Natural killer cell (primary cell): ENCODE measurements at regions not wholly inside any gene's neighbourhood (a gene's known extent, or its start where the extent isn't known, plus 50 kb on each side); places are given as distances from the start of the nearest gene placed in this dataset.

Experiments used
- ATAC-seq, 3 donors: fragments of 150-1000 bp in 2 of 3; fragments of 200-7000 bp in 1 of 3; cut with Tn5 transposase; 1 replicate in 1 of 3; 2 replicates in 2 of 3; pipeline ENCODE4 v1.10.0; 2021; ENCODE audit warnings: mild to moderate bottlenecking in 2 of 3, moderate library complexity in 2 of 3
- DNase-seq, 2 donors: peaks; one replicate each; pipeline versions ENCODE4 v3.0.0 to v3.0.0-alpha.2; 2013 to 2021; ENCODE audit warnings: mixed read lengths in 1 of 2
- H3K27ac ChIP-seq: one replicate; pipeline ENCODE4 v1.5.1; 2013; ENCODE audit warnings: mild to moderate bottlenecking, low read length
- H3K27me3 ChIP-seq: one replicate; pipeline ENCODE4 v1.6.1; 2013; ENCODE audit warnings: low read length; ENCODE audit not compliant: control insufficient read depth, insufficient read depth
- H3K36me3 ChIP-seq: one replicate; pipeline ENCODE4 v1.6.1; 2013; ENCODE audit warnings: low read length; ENCODE audit not compliant: control insufficient read depth, insufficient read depth
- H3K4me1 ChIP-seq: one replicate; pipeline ENCODE4 v1.6.1; 2013; ENCODE audit warnings: low read length; ENCODE audit not compliant: control insufficient read depth, insufficient read depth
- H3K4me3 ChIP-seq: one replicate; pipeline ENCODE4 v1.5.1; 2013; ENCODE audit warnings: low read length
- H3K9me3 ChIP-seq: one replicate; pipeline ENCODE4 v1.6.1; 2013; ENCODE audit warnings: low read length; ENCODE audit not compliant: control insufficient read depth, insufficient read depth
- H3K27ac Mint-ChIP-seq, 2 donors: one replicate each; pipeline ENCODE4 v1.8.0; 2022; ENCODE audit warnings: mild to moderate bottlenecking in 2 of 2, mixed read lengths in 2 of 2, moderate library complexity in 1 of 2
- H3K27me3 Mint-ChIP-seq, 2 donors: one replicate each; pipeline ENCODE4 v1.8.0; 2022; ENCODE audit warnings: low read depth in 2 of 2, mixed read lengths in 2 of 2
- H3K36me3 Mint-ChIP-seq: one replicate; pipeline ENCODE4 v1.8.0; 2022; ENCODE audit warnings: mixed read lengths
- H3K4me1 Mint-ChIP-seq, 2 donors: one replicate each; pipeline ENCODE4 v1.8.0; 2022; ENCODE audit warnings: mixed read lengths in 2 of 2
- H3K4me3 Mint-ChIP-seq: one replicate; pipeline ENCODE4 v1.8.0; 2022; ENCODE audit warnings: mild to moderate bottlenecking, moderate library complexity, mixed read lengths
- H3K9me3 Mint-ChIP-seq, 2 donors: one replicate each; pipeline ENCODE4 v1.8.0; 2022; ENCODE audit warnings: mixed read lengths in 2 of 2
- WGBS: methylation state at CpG from one replicate; pipeline ENCODE4 v1.1.7; 2013; ENCODE audit warnings: missing lambda C conversion rate; ENCODE audit not compliant: insufficient coverage; 5-methylcytosine and 5-hydroxymethylcytosine counted together
- intact Hi-C: fragments of 100-400 bp; cut with micrococcal nuclease; formaldehyde crosslinking; loops from one replicate; pipeline ENCODE4 v1.14.2; 2022
- TF ChIP-seq, protein P1 (sequence below): fragments of 200-600 bp; IDR thresholded peaks from one replicate; pipeline ENCODE4 v1.8.0; 2022; ENCODE audit warnings: antibody characterized with exemption

GRCh38 chr2:12096788-12097449 lies 350.5 kb downstream of the LPIN1 start:
- intact Hi-C loops, result no loop called here
- no peak for DNase-seq
- Histone ChIP-seq H3K36me3 (no peaks in the 10 kb centered on the region), H3K4me1 (peaks cover 5% of the 10 kb centered on the region), H3K4me3 (no peak overlapping the region), H3K27ac (no peak overlapping the region), H3K9me3 (no peaks in the 10 kb centered on the region), H3K27me3 (no peaks in the 10 kb centered on the region)
- H3K27ac Mint-ChIP-seq, result no peak overlapping the region
- 87% methylated on average over 7 of the region's 7 CpGs for WGBS
- no peaks in the 10 kb centered on the region for H3K36me3 Mint-ChIP-seq
- no peak overlapping the region for H3K4me3 Mint-ChIP-seq
- no peak for ATAC-seq
- TF ChIP-seq, protein P1, sequence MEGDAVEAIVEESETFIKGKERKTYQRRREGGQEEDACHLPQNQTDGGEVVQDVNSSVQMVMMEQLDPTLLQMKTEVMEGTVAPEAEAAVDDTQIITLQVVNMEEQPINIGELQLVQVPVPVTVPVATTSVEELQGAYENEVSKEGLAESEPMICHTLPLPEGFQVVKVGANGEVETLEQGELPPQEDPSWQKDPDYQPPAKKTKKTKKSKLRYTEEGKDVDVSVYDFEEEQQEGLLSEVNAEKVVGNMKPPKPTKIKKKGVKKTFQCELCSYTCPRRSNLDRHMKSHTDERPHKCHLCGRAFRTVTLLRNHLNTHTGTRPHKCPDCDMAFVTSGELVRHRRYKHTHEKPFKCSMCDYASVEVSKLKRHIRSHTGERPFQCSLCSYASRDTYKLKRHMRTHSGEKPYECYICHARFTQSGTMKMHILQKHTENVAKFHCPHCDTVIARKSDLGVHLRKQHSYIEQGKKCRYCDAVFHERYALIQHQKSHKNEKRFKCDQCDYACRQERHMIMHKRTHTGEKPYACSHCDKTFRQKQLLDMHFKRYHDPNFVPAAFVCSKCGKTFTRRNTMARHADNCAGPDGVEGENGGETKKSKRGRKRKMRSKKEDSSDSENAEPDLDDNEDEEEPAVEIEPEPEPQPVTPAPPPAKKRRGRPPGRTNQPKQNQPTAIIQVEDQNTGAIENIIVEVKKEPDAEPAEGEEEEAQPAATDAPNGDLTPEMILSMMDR, result no peak
- peaks cover 15 to 20% of the 10 kb centered on the region in 2 donors for H3K27me3 Mint-ChIP-seq
- no peaks in the 10 kb centered on the region for H3K9me3 Mint-ChIP-seq
- H3K4me1 Mint-ChIP-seq, result peaks cover 13 to 24% of the 10 kb centered on the region in 2 donors

GRCh38 chr2:12097859-12098258 lies 351.4 kb downstream of the LPIN1 start:
- peaks cover 16 to 28% of the 10 kb centered on the region in 2 donors for H3K4me1 Mint-ChIP-seq
- peaks cover 14 to 20% of the 10 kb centered on the region in 2 donors for H3K27me3 Mint-ChIP-seq
- Histone ChIP-seq H3K4me1 (peaks cover 5% of the 10 kb centered on the region), H3K27ac (no peak overlapping the region), H3K9me3 (no peaks in the 10 kb centered on the region), H3K27me3 (no peaks in the 10 kb centered on the region), H3K36me3 (no peaks in the 10 kb centered on the region), H3K4me3 (no peak overlapping the region)
- H3K36me3 Mint-ChIP-seq, result no peaks in the 10 kb centered on the region
- H3K27ac Mint-ChIP-seq, result no peak overlapping the region
- TF ChIP-seq, protein P1, result no peak
- H3K4me3 Mint-ChIP-seq, result no peak overlapping the region
- intact Hi-C loops, result no loop called here
- 86% methylated on average over 7 of the region's 7 CpGs for WGBS
- ATAC-seq (no peak), DNase-seq (no peak)
- H3K9me3 Mint-ChIP-seq, result no peaks in the 10 kb centered on the region

- Mint-ChIP-seq H3K27me3 (peaks cover 12 to 15% of the 10 kb centered on the region in 2 donors), H3K9me3 (no peaks in the 10 kb centered on the region), H3K4me1 (peaks cover 16 to 23% of the 10 kb centered on the region in 2 donors), H3K36me3 (no peaks in the 10 kb centered on the region), H3K4me3 (no peak overlapping the region), H3K27ac (no peak overlapping the region)
- Histone ChIP-seq H3K27ac (no peak overlapping the region), H3K4me1 (peaks cover 5% of the 10 kb centered on the region), H3K4me3 (no peak overlapping the region), H3K9me3 (no peaks in the 10 kb centered on the region), H3K36me3 (no peaks in the 10 kb centered on the region), H3K27me3 (no peaks in the 10 kb centered on the region)
- DNase-seq, result no peak
- TF ChIP-seq, protein P1, result no peak
- intact Hi-C loops, result no loop called here
- ATAC-seq, result no peak
- WGBS, result 59% methylated on average over 3 of the region's 3 CpGs
These were observed 352.9 kb downstream of the LPIN1 start for GRCh38 chr2:12099374-12099773.

DNA sequence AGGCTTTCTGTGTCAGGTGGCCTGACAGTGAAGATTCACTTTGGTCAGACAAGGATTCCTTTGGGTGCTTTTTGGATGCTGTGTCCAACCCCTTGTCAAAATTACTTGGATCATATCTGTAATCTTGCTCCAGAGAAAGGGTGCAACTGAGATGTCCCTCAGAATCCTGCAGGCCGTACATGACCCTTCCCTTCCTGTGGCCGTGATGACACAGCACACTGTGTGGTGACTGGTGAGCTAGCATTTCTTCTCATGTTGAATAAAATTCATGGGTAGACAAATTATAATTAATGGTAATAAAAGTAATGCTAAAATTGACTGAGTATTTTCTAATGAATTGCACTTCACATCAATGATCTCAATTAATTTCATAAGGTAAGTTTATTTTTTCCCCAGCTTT lies 356.2 kb downstream of the LPIN1 start:
- DNase-seq (no peak), ATAC-seq (no peak)
- no peak overlapping the region for H3K27ac ChIP-seq
- H3K9me3 ChIP-seq, result no peaks in the 10 kb centered on the region
- Mint-ChIP-seq H3K4me1 (peaks cover 16 to 31% of the 10 kb centered on the region in 2 donors), H3K27me3 (peaks cover 0 to 9% of the 10 kb centered on the region in 2 donors), H3K27ac (no peak overlapping the region), H3K4me3 (no peak overlapping the region), H3K36me3 (no peaks in the 10 kb centered on the region), H3K9me3 (no peaks in the 10 kb centered on the region)
- no peaks in the 10 kb centered on the region for H3K27me3 ChIP-seq
- intact Hi-C loops, result no loop called here
- no peaks in the 10 kb centered on the region for H3K36me3 ChIP-seq
- TF ChIP-seq, protein P1, result no peak
- 96% methylated on average over 2 of the region's 2 CpGs for WGBS
- H3K4me1 ChIP-seq, result peaks cover 5% of the 10 kb centered on the region
- H3K4me3 ChIP-seq, result no peak overlapping the region
